Progenitor cell of endocrine pancreas (in vitro differentiated cells): ENCODE measurements at regions not wholly inside any gene's neighbourhood (a gene's known extent, or its start where the extent isn't known, plus 50 kb on each side); places are given as distances from the start of the nearest gene placed in this dataset.

Experiments used
- DNase-seq: peaks from one replicate; pipeline ENCODE4 v3.0.0; 2021; ENCODE audit warnings: low spot score; ENCODE audit not compliant: unreplicated experiment
- H3K27ac Mint-ChIP-seq: 2 replicates; pipeline ENCODE4 v1.8.0; 2021; ENCODE audit warnings: mild to moderate bottlenecking, moderate library complexity, mixed read lengths
- H3K27me3 Mint-ChIP-seq: 2 replicates; pipeline ENCODE4 v1.8.0; 2021; ENCODE audit warnings: mixed read lengths
- H3K36me3 Mint-ChIP-seq: 2 replicates; pipeline ENCODE4 v1.8.0; 2022; ENCODE audit warnings: mixed read lengths; ENCODE audit not compliant: insufficient read depth
- H3K4me1 Mint-ChIP-seq: 2 replicates; pipeline ENCODE4 v1.8.0; 2021; ENCODE audit warnings: low read depth, mixed read lengths
- H3K4me3 Mint-ChIP-seq: 2 replicates; pipeline ENCODE4 v1.8.0; 2021; ENCODE audit warnings: low read depth, mild to moderate bottlenecking, moderate library complexity, mixed read lengths
- H3K9me3 Mint-ChIP-seq: 2 replicates; pipeline ENCODE4 v1.8.0; 2021; ENCODE audit warnings: low read depth, mixed read lengths
- TF ChIP-seq, protein P1 (sequence below): fragments of 200-600 bp; sonication (generic); IDR thresholded peaks from one replicate; pipeline ENCODE4 v1.5.0; 2021; ENCODE audit warnings: antibody characterized with exemption, mild to moderate bottlenecking; ENCODE audit not compliant: unreplicated experiment

- no peaks in the 10 kb centered on the region for H3K36me3 Mint-ChIP-seq
- DNase-seq = no peak
- peaks cover 14% of the 10 kb centered on the region for H3K27me3 Mint-ChIP-seq
- no peak overlapping the region for H3K4me3 Mint-ChIP-seq
- no peak overlapping the region for H3K27ac Mint-ChIP-seq
- TF ChIP-seq, protein P1, sequence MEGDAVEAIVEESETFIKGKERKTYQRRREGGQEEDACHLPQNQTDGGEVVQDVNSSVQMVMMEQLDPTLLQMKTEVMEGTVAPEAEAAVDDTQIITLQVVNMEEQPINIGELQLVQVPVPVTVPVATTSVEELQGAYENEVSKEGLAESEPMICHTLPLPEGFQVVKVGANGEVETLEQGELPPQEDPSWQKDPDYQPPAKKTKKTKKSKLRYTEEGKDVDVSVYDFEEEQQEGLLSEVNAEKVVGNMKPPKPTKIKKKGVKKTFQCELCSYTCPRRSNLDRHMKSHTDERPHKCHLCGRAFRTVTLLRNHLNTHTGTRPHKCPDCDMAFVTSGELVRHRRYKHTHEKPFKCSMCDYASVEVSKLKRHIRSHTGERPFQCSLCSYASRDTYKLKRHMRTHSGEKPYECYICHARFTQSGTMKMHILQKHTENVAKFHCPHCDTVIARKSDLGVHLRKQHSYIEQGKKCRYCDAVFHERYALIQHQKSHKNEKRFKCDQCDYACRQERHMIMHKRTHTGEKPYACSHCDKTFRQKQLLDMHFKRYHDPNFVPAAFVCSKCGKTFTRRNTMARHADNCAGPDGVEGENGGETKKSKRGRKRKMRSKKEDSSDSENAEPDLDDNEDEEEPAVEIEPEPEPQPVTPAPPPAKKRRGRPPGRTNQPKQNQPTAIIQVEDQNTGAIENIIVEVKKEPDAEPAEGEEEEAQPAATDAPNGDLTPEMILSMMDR = no peak
- H3K9me3 Mint-ChIP-seq = no peaks in the 10 kb centered on the region
- peaks cover 2% of the 10 kb centered on the region for H3K4me1 Mint-ChIP-seq
Observed at GRCh38 chr11:128193615-128194014, 393.7 kb downstream of the ETS1 start.

GRCh38 chr11:128190312-128190711 lies 397.0 kb downstream of the ETS1 start:
- Mint-ChIP-seq H3K4me1 (peaks cover 2% of the 10 kb centered on the region), H3K4me3 (no peak overlapping the region), H3K27ac (no peak overlapping the region), H3K9me3 (peaks cover 5% of the 10 kb centered on the region), H3K36me3 (no peaks in the 10 kb centered on the region), H3K27me3 (peaks cover 7% of the 10 kb centered on the region)
- TF ChIP-seq, protein P1 = no peak
- no peak for DNase-seq

DNA sequence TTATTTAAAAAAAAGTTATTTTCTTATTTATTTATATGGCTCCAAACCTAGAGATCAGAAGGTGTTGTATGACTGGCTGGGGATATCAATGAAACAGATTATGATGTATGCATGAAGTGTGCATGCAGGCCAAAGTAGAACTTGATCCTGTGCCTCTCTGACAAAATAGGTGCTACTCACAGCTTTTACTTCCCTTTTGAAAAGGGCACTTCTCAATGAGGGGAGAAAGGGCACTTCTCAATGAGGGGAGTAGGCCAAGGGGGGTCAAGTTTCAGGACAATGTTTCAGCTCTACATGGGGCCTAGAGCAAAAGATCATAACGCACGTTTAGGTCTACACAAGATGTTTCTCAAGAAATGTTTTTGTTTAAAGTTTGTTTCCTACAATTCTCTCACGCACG lies 397.5 kb downstream of the ETS1 start:
- TF ChIP-seq, protein P1 = no peak
- Mint-ChIP-seq H3K27ac (no peak overlapping the region), H3K9me3 (peaks cover 10% of the 10 kb centered on the region), H3K27me3 (peaks cover 7% of the 10 kb centered on the region), H3K4me1 (peaks cover 2% of the 10 kb centered on the region), H3K36me3 (peaks cover 1% of the 10 kb centered on the region), H3K4me3 (no peak overlapping the region)
- DNase-seq = no peak

- Mint-ChIP-seq H3K9me3 (peaks cover 19% of the 10 kb centered on the region), H3K27me3 (peaks cover 7% of the 10 kb centered on the region), H3K36me3 (peaks cover 1% of the 10 kb centered on the region), H3K4me3 (no peak overlapping the region), H3K4me1 (no peaks in the 10 kb centered on the region), H3K27ac (no peak overlapping the region)
- TF ChIP-seq, protein P1 = no peak
- DNase-seq = no peak
Observed at GRCh38 chr11:128188346-128189004, 398.9 kb downstream of the ETS1 start.

- TF ChIP-seq, protein P1 = no peak
- H3K4me3 Mint-ChIP-seq = no peak overlapping the region
- H3K9me3 Mint-ChIP-seq = peaks cover 19% of the 10 kb centered on the region
- DNase-seq = no peak
- no peak overlapping the region for H3K27ac Mint-ChIP-seq
- no peaks in the 10 kb centered on the region for H3K4me1 Mint-ChIP-seq
- H3K27me3 Mint-ChIP-seq = peaks cover 7% of the 10 kb centered on the region
- H3K36me3 Mint-ChIP-seq = peaks cover 1% of the 10 kb centered on the region
Observed at GRCh38 chr11:128187835-128188234, 399.5 kb downstream of the ETS1 start.
